SH-SY5Y (cell line): ENCODE measurements at regions not wholly inside any gene's neighbourhood (a gene's known extent, or its start where the extent isn't known, plus 50 kb on each side); places are given as distances from the start of the nearest gene placed in this dataset.

Source experiments
- GATA2 ChIP-seq: IDR thresholded peaks from 2 replicates; pipeline ENCODE4 v1.6.1; 2011; ENCODE audit warnings: mild to moderate bottlenecking, low read depth, low read length
- GATA3 ChIP-seq: IDR thresholded peaks from 2 replicates; pipeline ENCODE4 v1.6.1; 2011; ENCODE audit warnings: low read depth, mild to moderate bottlenecking, low read length, moderate library complexity

DNA sequence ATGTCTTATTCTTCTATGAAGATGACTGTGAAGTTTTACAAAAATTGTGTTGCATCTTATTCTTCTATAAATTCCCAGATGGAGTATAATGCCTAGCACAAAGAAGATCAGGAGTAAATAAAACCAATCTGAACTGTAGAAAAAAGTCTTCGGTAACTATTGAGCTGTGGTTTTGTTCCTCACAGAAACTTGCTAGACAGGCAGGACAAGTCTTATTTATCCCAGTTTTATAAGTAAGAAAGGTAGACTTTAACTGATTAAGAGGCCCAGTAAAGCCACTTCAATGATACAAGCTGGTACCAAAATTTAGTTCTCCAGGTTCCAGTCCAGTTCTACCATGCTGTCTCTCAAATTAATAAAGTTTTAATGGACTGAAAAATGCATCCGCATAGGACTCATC is 526.7 kb upstream of the SETBP1 start:
- TF ChIP-seq GATA3 (no peak), GATA2 (no peak)
